HepG2 (cell line): ENCODE measurements at regions not wholly inside any gene's neighbourhood (a gene's known extent, or its start where the extent isn't known, plus 50 kb on each side); places are given as distances from the start of the nearest gene placed in this dataset.

ENCODE experiments used
- ATAC-seq: fragments of 200-7000 bp; cut with Tn5 transposase; 3 replicates; pipeline ENCODE4 v1.9.1; 2020; ENCODE audit warnings: mild to moderate bottlenecking, moderate library complexity
- BruUV-seq: library from RNA; stranded (reverse); fragments of 400-500 nt; replicated peaks from 2 replicates; lab custom pipeline; 2021; lab: Mats Ljungman, UMichigan
- CTCF ChIA-PET: fragments of 300-600 bp; formaldehyde crosslinking; extraction: SDS; loops from one replicate; lab custom pipeline; 2021; ENCODE audit warnings: low total read pairs, inconsistent platforms, low intra/inter-chr PET ratio; lab: Yijun Ruan, JAX
- POLR2A ChIA-PET: fragments of 350-600 bp; sonication (Branson Sonifier 250); formaldehyde crosslinking; loops from one replicate; lab custom pipeline; 2020; ENCODE audit warnings: antibody characterized with exemption, inconsistent platforms; lab: Yijun Ruan, JAX
- DNase-seq: peaks from one replicate; pipeline ENCODE4 v3.0.0-alpha.2; 2015; ENCODE audit warnings: low spot score
- FAIRE-seq: peaks from 3 replicates; lab custom pipeline; 2011; peaks lifted over from hg19 to GRCh38; lab: Jason Lieb, UNC
- H2AFZ ChIP-seq: one replicate; pipeline ENCODE4 v1.6.1; 2011; ENCODE audit warnings: low read length, inconsistent platforms
- H3K27ac ChIP-seq: fragments of 300-600 bp; 3 replicates; pipeline ENCODE4 v1.8.0; 2011; ENCODE audit warnings: mixed run types, mild to moderate bottlenecking, mixed read lengths, low read length, inconsistent platforms; ENCODE audit not compliant: insufficient read depth; ENCODE audit errors: extremely low read length
- H3K27me3 ChIP-seq, 2 experiments: fragments of 200-600 bp in 1 of 2; 2 replicates in 1 of 2; 3 replicates in 1 of 2; pipeline versions ENCODE4 v1.6.0 to v1.8.0; 2011; ENCODE audit warnings: low read length in 2 of 2, mild to moderate bottlenecking in 2 of 2, moderate library complexity in 2 of 2, inconsistent platforms in 1 of 2; ENCODE audit not compliant: insufficient read depth in 2 of 2, control insufficient read depth in 1 of 2
- H3K36me3 ChIP-seq, 2 experiments: fragments of 200-600 bp in 1 of 2; replicated peaks in 1 of 2; 2 replicates in 1 of 2; 3 replicates in 1 of 2; pipeline versions ENCODE4 v1.5.1 to v1.8.0; 2011; ENCODE audit warnings: low read length in 2 of 2, inconsistent platforms in 1 of 2; ENCODE audit not compliant: insufficient read depth in 2 of 2, control insufficient read depth in 1 of 2
- H3K4me1 ChIP-seq: 2 replicates; pipeline ENCODE4 v1.5.1; 2012; ENCODE audit warnings: low read length, inconsistent platforms; ENCODE audit not compliant: insufficient read depth
- H3K4me2 ChIP-seq: 2 replicates; pipeline ENCODE4 v1.6.0; 2011; ENCODE audit warnings: low read depth, low read length, inconsistent platforms
- H3K4me3 ChIP-seq, 3 experiments: fragments of 200-600 bp in 1 of 3; sonication (generic), shearing (Covaris generic) in 1 of 3; replicated peaks in 1 of 3; 2 replicates each; pipeline ENCODE4 v1.5.1; 2011 to 2016; ENCODE audit warnings: low read length in 3 of 3, inconsistent platforms in 2 of 3, low read depth in 2 of 3, mild to moderate bottlenecking in 2 of 3, control low read depth in 1 of 3, mixed read lengths in 1 of 3; ENCODE audit not compliant: insufficient read depth in 1 of 3
- H3K79me2 ChIP-seq: one replicate; pipeline ENCODE4 v1.6.1; 2011; ENCODE audit warnings: low read length, inconsistent platforms; ENCODE audit not compliant: insufficient read depth
- H3K9ac ChIP-seq: 2 replicates; pipeline ENCODE4 v1.6.0; 2011; ENCODE audit warnings: mild to moderate bottlenecking, low read depth, low read length, inconsistent platforms; ENCODE audit not compliant: insufficient read depth
- H3K9me3 ChIP-seq: 2 replicates; pipeline ENCODE4 v1.5.1; 2012; ENCODE audit warnings: mild to moderate bottlenecking, low read length
- H4K20me1 ChIP-seq: 2 replicates; pipeline ENCODE4 v1.6.0; 2011; ENCODE audit warnings: inconsistent platforms, mild to moderate bottlenecking, low read length, moderate library complexity; ENCODE audit not compliant: insufficient read depth
- NFE2L1 ChIP-seq: sonication (generic); formaldehyde crosslinking; IDR thresholded peaks from 2 replicates; pipeline ENCODE4 v1.4.0; 2020; ENCODE audit warnings: missing genetic modification reagents, mild to moderate bottlenecking, borderline replicate concordance
- ZNF569 ChIP-seq: sonication (generic); formaldehyde crosslinking; IDR thresholded peaks from 2 replicates; pipeline ENCODE4 v1.5.0; 2020; ENCODE audit warnings: mild to moderate bottlenecking, missing genetic modification reagents, moderate library complexity, borderline replicate concordance
- ZNF777 ChIP-seq: sonication (generic); formaldehyde crosslinking; IDR thresholded peaks from 2 replicates; pipeline ENCODE4 v1.4.0; 2020; ENCODE audit warnings: missing genetic modification reagents
- WGBS: methylation state at CpG from one replicate; pipeline ENCODE4 v1.1.6; 2017; ENCODE audit warnings: low lambda C conversion rate; 5-methylcytosine and 5-hydroxymethylcytosine counted together
- in situ Hi-C: cut with HindIII; loops from 2 replicates; pipeline ENCODE4 v1.10.0; 2017; ENCODE audit warnings: low pct_unique_long_range_greater_than_20kb; ENCODE audit not compliant: extremely low pct_ligation_motif_present
- intact Hi-C: fragments of 100-400 bp; cut with micrococcal nuclease; formaldehyde crosslinking; loops from one replicate; pipeline ENCODE4 v1.10.0; 2022; ENCODE audit not compliant: unreplicated experiment

- no peak overlapping the region for H3K4me2 ChIP-seq
- ChIA-PET POLR2A (no interaction called here), CTCF (no interaction called here)
- TF ChIP-seq NFE2L1 (CRISPR knock-in tag), result no peak
- H3K9me3 ChIP-seq, result no peaks in the 10 kb centered on the region
- intact Hi-C loops, result no loop called here
- H3K36me3 ChIP-seq, result no peaks in the 10 kb centered on the region
- in situ Hi-C loops, result no loop called here
- H3K79me2 ChIP-seq, result no peaks in the 10 kb centered on the region
- no peak overlapping the region for H3K4me3 ChIP-seq
- no peak overlapping the region for H3K27ac ChIP-seq
- no peaks in the 10 kb centered on the region for H3K4me1 ChIP-seq
- FAIRE-seq (no peak), DNase-seq (no peak), ATAC-seq (no peak)
- H3K27me3 ChIP-seq, result no peaks in the 10 kb centered on the region; a peak in 1 of 5 replicates
- no peaks in the 10 kb centered on the region for H4K20me1 ChIP-seq
- BruUV-seq, result no TSS peak
- no peak overlapping the region for H2AFZ ChIP-seq
- no peak overlapping the region for H3K9ac ChIP-seq
Observed at GRCh38 chr11:95451261-95451660, 220.3 kb upstream of the SESN3 start.

DNA sequence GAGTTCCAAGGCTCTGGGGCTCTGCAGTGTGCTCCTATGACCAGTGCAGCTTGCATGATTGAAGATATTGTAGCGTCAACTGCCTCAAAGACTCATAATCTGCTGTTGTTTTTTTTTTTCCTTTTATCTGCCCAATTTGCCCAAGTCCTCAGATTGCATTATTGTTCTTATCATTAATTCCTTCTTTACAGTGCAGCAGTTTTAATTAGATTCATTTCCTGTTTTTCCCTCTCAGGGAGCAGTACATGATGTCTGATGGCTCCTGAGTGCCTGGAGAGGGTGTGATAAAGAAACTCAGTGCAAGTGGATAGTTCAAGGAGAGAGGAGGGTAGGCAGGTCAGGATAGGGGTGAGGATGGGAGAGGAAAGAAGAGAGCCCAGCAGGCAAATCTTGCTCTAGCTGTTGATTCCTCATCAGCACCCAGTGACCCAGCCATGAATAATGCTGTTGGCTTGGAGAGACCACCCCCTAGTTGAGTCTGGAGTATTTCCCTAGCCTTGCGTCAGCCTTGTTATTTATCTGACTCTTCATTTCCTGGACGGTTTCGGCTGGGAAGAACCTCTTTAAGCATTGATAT, 219.6 kb upstream of the SESN3 start:
- H3K36me3 ChIP-seq, result no peaks in the 10 kb centered on the region
- in situ Hi-C loops (no loop called here), intact Hi-C loops (no loop called here)
- no TSS peak for BruUV-seq
- H3K27me3 ChIP-seq, result no peaks in the 10 kb centered on the region; a peak in 1 of 5 replicates
- DNase-seq (no peak), ATAC-seq (no peak), FAIRE-seq (no peak)
- CTCF ChIA-PET, result no interaction called here
- no peak overlapping the region for H3K27ac ChIP-seq
- H3K4me1 ChIP-seq, result no peaks in the 10 kb centered on the region
- H3K9ac ChIP-seq, result no peak overlapping the region
- H3K4me3 ChIP-seq, result no peak overlapping the region
- 25% methylated on average over 4 of the region's 4 CpGs for WGBS
- H2AFZ ChIP-seq, result no peak overlapping the region
- H3K79me2 ChIP-seq, result no peaks in the 10 kb centered on the region
- H3K4me2 ChIP-seq, result no peak overlapping the region
- H3K9me3 ChIP-seq, result no peaks in the 10 kb centered on the region
- POLR2A ChIA-PET, result no interaction called here
- no peaks in the 10 kb centered on the region for H4K20me1 ChIP-seq
- TF ChIP-seq ZNF569 (CRISPR knock-in tag) (no peak), ZNF777 (CRISPR knock-in tag) (no peak)
